ENCODE measurements at regions not wholly inside any gene's neighbourhood (a gene's known extent, or its start where the extent isn't known, plus 50 kb on each side); places are given as distances from the start of the nearest gene placed in this dataset.

- TF ChIP-seq CTCF (IDR thresholded peaks at IDR 0.05; ENCODE audit: insufficient read depth, low read length) (no peak), POLR2AphosphoS5 (IDR thresholded peaks at IDR 0.05; ENCODE audit: low read depth) (no peak), GABPA (IDR thresholded peaks at IDR 0.05; ENCODE audit: low read depth) (no peak)
Observed at GRCh38 chr11:28447226-28447625, 339.0 kb downstream of the METTL15 start.

Data from HL-60 (cell line).